ENCODE measurements at regions not wholly inside any gene's neighbourhood (a gene's known extent, or its start where the extent isn't known, plus 50 kb on each side); places are given as distances from the start of the nearest gene placed in this dataset.
"Not testable (repeated sequence)": the region's sequence is repeated elsewhere in the genome, so short reads cannot be mapped to it uniquely, and the experiment has no call there.

DNA sequence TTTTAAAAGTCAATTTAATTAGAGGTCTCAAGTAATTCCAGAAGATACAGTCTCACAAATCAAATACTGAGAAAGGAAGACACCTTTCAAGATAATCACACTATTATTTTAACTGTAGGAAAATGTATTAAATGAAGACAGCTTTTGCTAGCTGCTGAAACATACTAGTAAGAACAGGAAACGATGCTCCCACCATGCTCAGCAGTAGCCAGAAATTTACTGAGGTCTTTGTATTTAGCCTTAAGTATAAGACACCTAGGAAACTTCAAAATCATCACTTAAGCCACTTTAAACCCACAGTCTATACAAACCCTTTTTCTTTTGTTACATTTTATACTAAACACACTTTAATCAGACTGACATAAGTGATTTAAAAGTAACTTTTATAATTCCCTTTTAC, 72.7 kb upstream of the NPIPB12 start:
- not testable (repeated sequence) for DNase-seq (ENCODE audit: low read depth in 2 of 2)

DNA sequence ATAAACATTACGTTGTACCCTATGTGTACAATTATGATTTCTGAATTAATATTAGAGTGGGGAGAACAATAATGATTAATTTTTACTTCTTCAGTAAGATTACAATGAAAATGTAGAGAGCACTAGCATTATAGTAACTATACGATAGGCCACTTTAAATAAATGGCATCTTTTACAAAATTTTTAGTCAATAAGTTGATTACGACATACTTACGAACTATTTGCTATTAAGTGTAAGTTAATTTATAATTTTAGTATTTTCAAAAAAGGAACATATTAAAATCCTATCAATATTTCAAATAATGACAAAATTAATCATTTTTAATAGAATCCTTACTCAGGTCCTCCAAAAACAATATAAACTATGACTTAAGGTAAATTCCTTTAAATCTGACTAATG, 75.6 kb upstream of the NPIPB12 start:
- not testable (repeated sequence) for DNase-seq (ENCODE audit: low read depth in 2 of 2)

DNA sequence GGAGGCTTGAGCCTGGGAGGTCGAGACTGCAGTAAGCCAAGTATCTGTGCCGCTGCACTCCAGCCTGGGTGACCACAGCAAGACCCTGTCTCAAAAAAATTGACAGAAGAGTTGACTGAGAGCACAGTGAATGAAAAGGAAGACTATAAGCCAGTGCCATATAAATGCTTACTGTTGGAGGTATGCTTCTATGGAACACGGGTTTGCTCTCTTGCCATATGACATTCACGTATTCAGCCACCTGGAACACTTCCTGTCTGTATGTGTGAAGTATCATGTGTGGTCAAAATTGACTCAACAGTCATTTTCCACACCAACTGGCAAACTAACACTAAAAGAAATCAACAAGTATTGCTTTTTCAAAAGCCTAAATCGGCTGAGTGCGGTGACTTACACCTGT, 71.1 kb upstream of the SPN start:
- not testable (repeated sequence) for DNase-seq (ENCODE audit: low read depth in 2 of 2)

- not testable (repeated sequence) for DNase-seq (ENCODE audit: low read depth in 2 of 2)
These were observed 68.7 kb upstream of the SPN start for GRCh38 chr16:29594269-29594925.

- DNase-seq (ENCODE audit: low read depth in 2 of 2) = peak; percentile 82 to 86
These were observed 67.9 kb upstream of the SPN start for GRCh38 chr16:29594926-29595838.

- DNase-seq (ENCODE audit: low read depth in 2 of 2) = not testable (repeated sequence)
These were observed 66.0 kb upstream of the SPN start for GRCh38 chr16:29597030-29597429.

DNA sequence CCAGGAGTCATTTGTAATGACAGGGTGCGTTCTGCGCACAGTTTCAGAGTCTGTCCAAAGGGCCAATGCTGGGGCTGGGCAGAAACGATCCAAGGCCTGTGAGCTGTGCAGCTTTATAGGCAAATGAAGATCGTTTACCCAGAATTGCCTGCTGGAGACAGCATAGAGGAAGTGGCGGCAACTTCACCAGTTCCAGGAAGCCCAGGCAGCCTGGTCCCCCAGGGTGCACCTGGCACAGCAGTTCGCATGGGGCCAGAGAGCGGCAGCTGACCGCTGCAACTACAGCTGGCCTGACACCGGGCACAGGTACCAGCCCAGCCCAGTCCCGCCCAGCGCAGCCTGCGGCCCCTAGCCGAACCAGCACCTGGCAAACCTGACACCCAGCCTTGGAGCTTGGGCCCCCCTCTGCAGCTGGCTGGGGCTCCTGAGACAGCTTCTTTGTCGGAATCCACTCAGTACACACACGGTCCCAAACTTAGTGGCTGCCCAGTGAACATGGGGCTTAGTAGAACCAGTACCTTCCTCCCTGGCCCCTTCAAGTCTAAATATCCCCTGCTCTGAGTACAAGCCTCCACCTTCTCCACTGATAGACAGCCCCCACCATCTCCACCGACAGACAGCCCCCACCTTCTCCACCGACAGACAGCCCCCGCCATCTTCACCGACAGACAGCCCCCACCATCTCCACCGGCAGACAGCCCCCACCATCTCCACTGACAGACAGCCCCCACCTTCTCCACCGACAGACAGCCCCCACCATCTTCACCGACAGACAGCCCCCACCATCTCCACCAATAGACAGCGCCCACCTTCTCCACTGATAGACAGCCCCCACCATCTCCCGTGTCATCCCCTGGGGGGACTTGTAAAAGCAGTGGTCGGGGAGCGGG, 62.7 kb upstream of the SPN start:
- DNase-seq (ENCODE audit: low read depth in 2 of 2) = peak in 1 of 2 donors; percentile 36

DNA sequence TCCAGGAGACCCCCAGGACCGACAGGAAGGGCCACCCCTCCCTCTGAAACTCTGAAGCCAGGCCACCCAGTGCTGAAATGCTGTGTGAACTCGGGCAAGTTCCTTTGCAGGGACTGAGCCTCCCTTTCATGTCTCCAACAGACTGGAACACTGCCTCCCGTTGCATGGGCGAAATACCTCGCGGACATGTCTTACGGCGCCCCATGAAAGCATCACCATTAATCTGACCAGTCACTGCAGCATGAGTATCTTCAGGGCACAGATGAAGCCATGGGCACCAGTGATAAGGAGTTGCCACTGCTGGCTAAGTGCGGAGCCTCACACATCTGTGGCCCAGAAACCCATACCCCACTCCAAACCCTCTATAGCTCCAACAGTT, 60.8 kb upstream of the SPN start:
- not testable (repeated sequence) for DNase-seq (ENCODE audit: low read depth in 2 of 2)

DNA sequence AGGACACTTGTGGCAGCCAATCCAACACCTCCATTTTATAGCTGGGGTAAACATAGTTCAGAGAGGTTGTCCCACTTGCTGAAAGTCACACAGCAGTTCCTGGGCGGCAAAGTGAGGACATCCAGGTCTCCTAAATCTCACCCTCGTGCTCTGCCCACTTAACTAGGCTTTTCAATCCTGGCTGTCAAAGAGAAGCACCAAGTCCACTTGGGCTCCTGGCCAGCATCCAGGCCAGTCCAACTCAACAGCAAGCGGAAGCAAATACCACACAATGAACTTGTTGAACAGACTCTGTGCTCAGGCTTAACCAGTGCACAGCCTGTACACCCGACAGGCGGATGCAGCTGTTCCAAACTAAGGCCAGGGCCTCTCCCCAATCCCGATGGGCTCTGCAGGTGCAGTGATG, 60.4 kb upstream of the SPN start:
- DNase-seq (ENCODE audit: low read depth in 2 of 2) = not testable (repeated sequence)

GRCh38 chr16:29604631-29605549, 58.2 kb upstream of the SPN start:
- not testable (repeated sequence) for DNase-seq (ENCODE audit: low read depth in 2 of 2)

DNA sequence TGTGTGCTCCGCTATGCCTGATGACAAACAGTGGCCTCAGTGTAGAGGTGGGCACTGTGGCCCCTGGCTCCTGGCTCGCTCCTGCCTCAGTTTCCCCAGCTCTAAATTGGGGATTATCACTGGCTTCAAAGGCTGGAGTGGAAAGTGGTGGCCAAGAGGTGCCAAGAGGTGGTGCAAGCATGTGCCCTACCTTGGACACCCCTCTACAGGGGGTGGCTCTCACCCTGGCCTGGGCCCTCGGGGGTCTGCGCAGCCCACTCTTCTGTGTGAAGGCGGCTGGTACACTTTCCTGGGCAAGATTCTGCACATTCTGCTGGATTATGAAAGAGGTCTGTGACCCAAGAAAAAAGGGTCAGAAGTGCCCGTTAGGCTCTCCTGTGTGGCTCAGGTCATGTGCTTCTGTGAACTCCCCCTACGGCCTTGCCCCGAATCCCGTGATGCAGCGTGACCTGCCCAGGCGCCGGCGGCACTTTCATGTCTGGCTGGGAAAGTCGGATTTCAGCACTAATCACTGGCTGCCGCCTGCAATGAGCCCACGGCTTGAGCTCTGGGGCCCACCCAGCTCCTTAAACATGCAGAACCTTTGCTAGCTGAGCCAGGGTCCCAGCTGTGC, 57.3 kb upstream of the SPN start:
- DNase-seq (ENCODE audit: low read depth in 2 of 2) = not testable (repeated sequence)

DNA sequence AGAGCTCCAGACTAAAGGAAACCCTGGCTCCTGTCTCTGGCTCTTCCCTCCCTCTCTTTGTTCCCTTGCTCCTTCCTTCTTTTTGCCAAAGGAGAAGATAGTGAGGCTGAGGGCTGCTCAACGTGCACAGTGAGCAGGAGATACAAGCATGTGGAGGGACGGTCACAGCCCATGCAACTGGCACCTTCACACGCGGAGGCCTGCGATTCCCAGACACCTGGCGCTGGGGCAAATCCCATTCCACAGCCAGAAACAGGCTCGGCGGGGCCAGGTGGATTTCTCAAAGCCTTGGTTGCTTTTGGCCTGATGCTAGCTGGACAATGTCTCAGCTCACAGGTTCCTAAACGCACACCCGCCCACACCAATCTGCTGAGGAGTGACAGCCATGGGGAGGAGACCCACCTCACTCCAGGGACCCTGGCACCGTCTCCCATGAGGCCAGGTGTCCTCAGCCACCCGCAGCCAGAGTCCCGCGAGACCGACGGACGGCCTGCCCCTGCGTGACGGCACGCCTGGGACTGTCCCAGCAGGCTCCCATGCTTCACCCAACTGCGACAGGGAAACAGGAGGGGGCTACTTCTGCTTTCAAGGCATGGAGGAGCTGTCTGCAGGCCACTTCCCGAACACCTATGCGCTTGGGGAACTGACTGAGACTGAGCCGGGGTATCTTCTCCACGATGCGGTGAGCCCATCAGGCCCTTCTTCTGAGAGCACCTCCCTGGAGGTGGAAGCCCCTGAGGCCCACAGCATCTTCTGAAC, 56.2 kb upstream of the SPN start:
- DNase-seq (ENCODE audit: low read depth in 2 of 2) = not testable (repeated sequence)

DNA sequence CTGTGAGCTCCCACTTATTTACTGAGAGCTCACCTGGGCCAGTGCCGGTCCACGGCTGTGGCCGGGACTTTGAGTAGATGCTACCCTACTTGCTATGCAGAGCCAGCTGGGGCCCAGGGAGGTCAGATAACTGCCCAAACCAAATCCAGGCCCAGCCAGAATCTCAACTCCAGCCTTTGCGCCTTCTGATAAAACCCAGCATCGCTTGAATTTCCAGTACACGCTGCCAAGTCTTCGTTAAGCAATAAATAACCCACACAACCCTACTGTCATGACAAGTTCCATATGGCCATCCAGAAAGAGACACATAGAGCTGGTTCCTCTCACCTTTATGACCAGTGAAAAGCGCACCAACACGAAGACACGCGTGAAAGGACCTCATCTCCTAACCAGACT, 55.6 kb upstream of the SPN start:
- DNase-seq (ENCODE audit: low read depth in 2 of 2) = not testable (repeated sequence)

GRCh38 chr16:29612381-29613306, 50.4 kb upstream of the SPN start:
- DNase-seq (ENCODE audit: low read depth in 2 of 2) = not testable (repeated sequence)

All from stimulated activated CD8-positive, alpha-beta memory T cell treated with anti-CD3 and anti-CD28 coated beads, Interleukin-2, amount 100 ng/mL, for 48 hours (primary cell).